Immature natural killer cell (primary cell): ENCODE measurements at regions not wholly inside any gene's neighbourhood (a gene's known extent, or its start where the extent isn't known, plus 50 kb on each side); places are given as distances from the start of the nearest gene placed in this dataset.

Source experiments
- DNase-seq, 3 donors: peaks; one replicate each; pipeline ENCODE4 v3.0.0; 2022; ENCODE audit warnings: mixed read lengths in 1 of 3
- H3K27ac Mint-ChIP-seq, 6 donors: one replicate each; pipeline ENCODE4 v1.8.0; 2020; ENCODE audit warnings: mixed read lengths in 6 of 6, mild to moderate bottlenecking in 5 of 6, inconsistent platforms in 4 of 6, moderate library complexity in 3 of 6
- H3K27me3 Mint-ChIP-seq, 3 donors: one replicate each; pipeline ENCODE4 v1.8.0; 2020 to 2021; ENCODE audit warnings: low read depth in 3 of 3, mild to moderate bottlenecking in 3 of 3, mixed read lengths in 3 of 3, moderate library complexity in 3 of 3, inconsistent platforms in 1 of 3
- H3K36me3 Mint-ChIP-seq, 3 donors: one replicate each; pipeline ENCODE4 v1.8.0; 2020; ENCODE audit warnings: mixed read lengths in 3 of 3, inconsistent platforms in 2 of 3, mild to moderate bottlenecking in 2 of 3
- H3K4me1 Mint-ChIP-seq, 2 donors: one replicate each; pipeline ENCODE4 v1.8.0; 2020; ENCODE audit warnings: inconsistent platforms in 2 of 2, mild to moderate bottlenecking in 2 of 2, mixed read lengths in 2 of 2, moderate library complexity in 1 of 2
- H3K4me3 Mint-ChIP-seq, 5 donors: one replicate each; pipeline ENCODE4 v1.8.0; 2020; ENCODE audit warnings: mild to moderate bottlenecking in 5 of 5, mixed read lengths in 5 of 5, inconsistent platforms in 3 of 5, moderate library complexity in 3 of 5
- H3K9me3 Mint-ChIP-seq, 6 donors: one replicate each; pipeline ENCODE4 v1.8.0; 2020; ENCODE audit warnings: mild to moderate bottlenecking in 6 of 6, mixed read lengths in 6 of 6, inconsistent platforms in 4 of 6, moderate library complexity in 3 of 6

GRCh38 chr14:98503086-98503815 lies 768.7 kb downstream of the BCL11B start:
- Mint-ChIP-seq H3K9me3 (no peaks in the 10 kb centered on the region), H3K27ac (no peak overlapping the region), H3K4me3 (no peak overlapping the region), H3K27me3 (peaks cover 2 to 5% (median 4%) of the 10 kb centered on the region in 3 donors), H3K36me3 (peaks cover 0 to 3% (median 0%) of the 10 kb centered on the region in 3 donors), H3K4me1 (no peaks in the 10 kb centered on the region)
- no peak for DNase-seq

GRCh38 chr14:98507264-98507663 lies 764.7 kb downstream of the BCL11B start:
- Mint-ChIP-seq H3K4me1 (no peaks in the 10 kb centered on the region), H3K9me3 (peaks cover 0 to 9% (median 0%) of the 10 kb centered on the region in 6 donors), H3K4me3 (no peak overlapping the region), H3K27me3 (peaks cover 4 to 8% (median 5%) of the 10 kb centered on the region in 3 donors), H3K27ac (no peak overlapping the region), H3K36me3 (peaks cover 0 to 3% (median 0%) of the 10 kb centered on the region in 3 donors)
- DNase-seq, result no peak

- no peak overlapping the region for H3K4me3 Mint-ChIP-seq
Observed at GRCh38 chr14:98510392-98510791, 761.6 kb downstream of the BCL11B start.

GRCh38 chr14:98512501-98513251 lies 759.3 kb downstream of the BCL11B start:
- H3K36me3 Mint-ChIP-seq, result no peaks in the 10 kb centered on the region
- no peak overlapping the region for H3K27ac Mint-ChIP-seq
- peaks cover 3 to 5% (median 4%) of the 10 kb centered on the region in 3 donors for H3K27me3 Mint-ChIP-seq
- peaks cover 0 to 9% (median 0%) of the 10 kb centered on the region in 6 donors for H3K9me3 Mint-ChIP-seq
- no peak overlapping the region for H3K4me3 Mint-ChIP-seq
- no peaks in the 10 kb centered on the region for H3K4me1 Mint-ChIP-seq
- DNase-seq, result no peak

More at GRCh38 chr14:98510392-98510791, 761.6 kb downstream of the BCL11B start:
- Mint-ChIP-seq H3K4me1 (no peaks in the 10 kb centered on the region), H3K27me3 (peaks cover 4 to 6% (median 5%) of the 10 kb centered on the region in 3 donors), H3K9me3 (peaks cover 0 to 9% (median 0%) of the 10 kb centered on the region in 6 donors), H3K27ac (no peak overlapping the region), H3K36me3 (peaks cover 0 to 3% (median 0%) of the 10 kb centered on the region in 3 donors)
- no peak for DNase-seq

- H3K4me1 Mint-ChIP-seq, result no peaks in the 10 kb centered on the region
- peaks cover 3 to 5% (median 4%) of the 10 kb centered on the region in 3 donors for H3K27me3 Mint-ChIP-seq
- peaks cover 0 to 9% (median 0%) of the 10 kb centered on the region in 6 donors for H3K9me3 Mint-ChIP-seq
- no peaks in the 10 kb centered on the region for H3K36me3 Mint-ChIP-seq
- H3K27ac Mint-ChIP-seq, result no peak overlapping the region
- no peak for DNase-seq
- no peak overlapping the region for H3K4me3 Mint-ChIP-seq
Observed at GRCh38 chr14:98513558-98513957, 758.4 kb downstream of the BCL11B start.

- Mint-ChIP-seq H3K27ac (no peak overlapping the region), H3K4me3 (no peak overlapping the region), H3K4me1 (no peaks in the 10 kb centered on the region), H3K9me3 (peaks cover 0 to 9% (median 0%) of the 10 kb centered on the region in 6 donors), H3K27me3 (peaks cover 3 to 5% (median 4%) of the 10 kb centered on the region in 3 donors), H3K36me3 (no peaks in the 10 kb centered on the region)
- no peak for DNase-seq
Observed at GRCh38 chr14:98514016-98514415, 758.0 kb downstream of the BCL11B start.

- H3K27ac Mint-ChIP-seq, result no peak overlapping the region
- DNase-seq, result no peak
- no peak overlapping the region for H3K4me3 Mint-ChIP-seq
- H3K27me3 Mint-ChIP-seq, result peaks cover 0 to 4% (median 0%) of the 10 kb centered on the region in 3 donors
- H3K4me1 Mint-ChIP-seq, result peaks cover 0 to 4% of the 10 kb centered on the region in 2 donors
- peaks cover 0 to 2% (median 0%) of the 10 kb centered on the region in 6 donors for H3K9me3 Mint-ChIP-seq
- H3K36me3 Mint-ChIP-seq, result no peaks in the 10 kb centered on the region
Observed at GRCh38 chr14:98536256-98536655, 735.7 kb downstream of the BCL11B start.

GRCh38 chr14:98542316-98542715 lies 729.7 kb downstream of the BCL11B start:
- Mint-ChIP-seq H3K27me3 (peaks cover 0 to 6% (median 4%) of the 10 kb centered on the region in 3 donors), H3K9me3 (no peaks in the 10 kb centered on the region), H3K27ac (no peak overlapping the region), H3K4me1 (no peaks in the 10 kb centered on the region), H3K36me3 (no peaks in the 10 kb centered on the region), H3K4me3 (no peak overlapping the region)
- DNase-seq, result no peak

GRCh38 chr14:98543074-98543473 lies 728.9 kb downstream of the BCL11B start:
- DNase-seq, result no peak
- Mint-ChIP-seq H3K27ac (no peak overlapping the region), H3K4me1 (no peaks in the 10 kb centered on the region), H3K9me3 (no peaks in the 10 kb centered on the region), H3K4me3 (no peak overlapping the region), H3K27me3 (peaks cover 0 to 6% (median 4%) of the 10 kb centered on the region in 3 donors), H3K36me3 (no peaks in the 10 kb centered on the region)

- no peaks in the 10 kb centered on the region for H3K9me3 Mint-ChIP-seq
- H3K36me3 Mint-ChIP-seq, result no peaks in the 10 kb centered on the region
- H3K4me3 Mint-ChIP-seq, result no peak overlapping the region
- H3K4me1 Mint-ChIP-seq, result no peaks in the 10 kb centered on the region
- H3K27ac Mint-ChIP-seq, result no peak overlapping the region
- H3K27me3 Mint-ChIP-seq, result peaks cover 0 to 9% (median 4%) of the 10 kb centered on the region in 3 donors
- DNase-seq, result no peak
Observed at GRCh38 chr14:98544174-98544573, 727.8 kb downstream of the BCL11B start.

GRCh38 chr14:98545181-98545580 lies 726.8 kb downstream of the BCL11B start:
- Mint-ChIP-seq H3K4me3 (no peak overlapping the region), H3K36me3 (no peaks in the 10 kb centered on the region), H3K27ac (no peak overlapping the region), H3K9me3 (peaks cover 0 to 1% (median 0%) of the 10 kb centered on the region in 6 donors), H3K4me1 (no peaks in the 10 kb centered on the region), H3K27me3 (peaks cover 0 to 9% (median 4%) of the 10 kb centered on the region in 3 donors)
- DNase-seq, result no peak

GRCh38 chr14:98548071-98548686 lies 723.8 kb downstream of the BCL11B start:
- peaks cover 0 to 1% (median 0%) of the 10 kb centered on the region in 6 donors for H3K9me3 Mint-ChIP-seq
- H3K4me1 Mint-ChIP-seq, result no peaks in the 10 kb centered on the region
- H3K27me3 Mint-ChIP-seq, result peaks cover under 1 to 6% (median 3%) of the 10 kb centered on the region in 3 donors
- no peak for DNase-seq
- H3K4me3 Mint-ChIP-seq, result no peak overlapping the region
- H3K27ac Mint-ChIP-seq, result no peak overlapping the region
- no peaks in the 10 kb centered on the region for H3K36me3 Mint-ChIP-seq

GRCh38 chr14:98551028-98551427 lies 721.0 kb downstream of the BCL11B start:
- H3K4me1 Mint-ChIP-seq, result no peaks in the 10 kb centered on the region
- H3K36me3 Mint-ChIP-seq, result no peaks in the 10 kb centered on the region
- no peak for DNase-seq
- no peak overlapping the region for H3K4me3 Mint-ChIP-seq
- H3K27me3 Mint-ChIP-seq, result peaks cover 3 to 8% (median 3%) of the 10 kb centered on the region in 3 donors
- H3K9me3 Mint-ChIP-seq, result peaks cover 0 to 1% (median 0%) of the 10 kb centered on the region in 6 donors
- H3K27ac Mint-ChIP-seq, result no peak overlapping the region

- Mint-ChIP-seq H3K4me3 (no peak overlapping the region), H3K9me3 (no peaks in the 10 kb centered on the region), H3K4me1 (no peaks in the 10 kb centered on the region), H3K36me3 (peaks cover 0 to 5% (median 0%) of the 10 kb centered on the region in 3 donors), H3K27me3 (peaks cover 3 to 13% (median 11%) of the 10 kb centered on the region in 3 donors), H3K27ac (no peak overlapping the region)
- DNase-seq, result no peak
Observed at GRCh38 chr14:98555440-98555839, 716.6 kb downstream of the BCL11B start.
